Stimulated activated naive CD8-positive, alpha-beta T cell treated with anti-CD3 and anti-CD28 coated beads, Interleukin-15, amount 100 ng/mL, for 72 hours (primary cell): ENCODE measurements at regions not wholly inside any gene's neighbourhood (a gene's known extent, or its start where the extent isn't known, plus 50 kb on each side); places are given as distances from the start of the nearest gene placed in this dataset.

Experiments used
- ATAC-seq: fragments of 150-1000 bp; cut with Tn5 transposase; 2 replicates; pipeline ENCODE4 v1.10.0; 2021; ENCODE audit warnings: mild to moderate bottlenecking, moderate library complexity
- DNase-seq, 2 donors: peaks; one replicate each; pipeline ENCODE4 v3.0.0; 2021 to 2022
- H3K27ac Mint-ChIP-seq, 2 donors: one replicate each; pipeline ENCODE4 v1.8.0; 2022; ENCODE audit warnings: mild to moderate bottlenecking in 2 of 2, mixed read lengths in 2 of 2, moderate library complexity in 2 of 2
- H3K27me3 Mint-ChIP-seq: one replicate; pipeline ENCODE4 v1.8.0; 2022; ENCODE audit warnings: mixed read lengths
- H3K4me1 Mint-ChIP-seq: one replicate; pipeline ENCODE4 v1.8.0; 2022; ENCODE audit warnings: mild to moderate bottlenecking, mixed read lengths
- H3K4me3 Mint-ChIP-seq, 2 donors: one replicate each; pipeline ENCODE4 v1.8.0; 2022; ENCODE audit warnings: mild to moderate bottlenecking in 2 of 2, mixed read lengths in 2 of 2, moderate library complexity in 1 of 2
- H3K9me3 Mint-ChIP-seq, 2 donors: one replicate each; pipeline ENCODE4 v1.8.0; 2022; ENCODE audit warnings: mixed read lengths in 2 of 2

- H3K4me3 Mint-ChIP-seq: no peak overlapping the region
- H3K27ac Mint-ChIP-seq: no peak overlapping the region
Observed at GRCh38 chr4:110877778-110878370, 255.0 kb upstream of the PITX2 start.

DNA sequence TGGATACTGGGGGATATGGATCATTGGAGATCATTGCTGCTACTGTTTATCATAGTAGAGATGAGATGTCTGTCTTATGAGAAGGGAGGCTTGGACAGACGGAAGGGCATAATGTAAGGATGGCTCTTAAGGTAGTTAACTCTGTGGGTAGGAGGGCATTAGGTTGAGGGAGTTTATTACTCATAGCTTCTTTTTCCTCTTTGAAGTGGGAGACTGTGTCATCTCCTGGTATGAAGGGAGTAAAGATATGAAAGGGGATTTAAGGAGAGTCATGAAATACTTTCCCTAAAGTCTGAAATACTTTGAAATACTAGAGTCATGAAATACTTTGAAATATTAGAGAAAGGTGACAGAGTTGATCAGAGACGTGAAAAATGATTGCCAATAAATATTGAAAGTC lies 255.5 kb upstream of the PITX2 start:
- Mint-ChIP-seq H3K9me3 (peaks cover 0 to 9% of the 10 kb centered on the region in 2 donors), H3K27ac (no peak overlapping the region), H3K27me3 (no peaks in the 10 kb centered on the region), H3K4me1 (no peaks in the 10 kb centered on the region), H3K4me3 (no peak overlapping the region)
- no peak for DNase-seq
- ATAC-seq: no peak

More at GRCh38 chr4:110877778-110878370, 255.0 kb upstream of the PITX2 start:
- DNase-seq (no peak), ATAC-seq (no peak)
- Mint-ChIP-seq H3K27me3 (no peaks in the 10 kb centered on the region), H3K4me1 (no peaks in the 10 kb centered on the region), H3K9me3 (peaks cover 0 to 9% of the 10 kb centered on the region in 2 donors)

DNA sequence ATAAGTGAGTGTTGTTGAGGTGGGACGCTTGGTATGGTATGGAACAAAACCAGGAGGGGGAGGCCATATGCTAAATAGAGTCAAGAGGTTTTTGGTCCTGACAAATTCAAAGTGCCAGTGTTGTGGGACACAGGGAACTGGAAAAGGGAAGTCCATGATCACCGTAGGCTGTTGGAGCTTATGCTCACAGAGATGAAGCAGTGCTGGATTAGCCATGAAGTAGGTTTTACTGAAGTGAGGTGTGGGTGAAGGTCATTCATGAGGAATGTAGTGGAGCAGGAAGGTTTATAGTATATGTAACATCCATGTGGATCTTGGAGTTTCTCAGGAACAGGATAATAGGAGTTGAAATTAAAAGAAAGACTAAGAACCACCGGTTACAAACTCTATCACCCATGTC lies 256.1 kb upstream of the PITX2 start:
- no peak overlapping the region for H3K4me3 Mint-ChIP-seq
- no peaks in the 10 kb centered on the region for H3K4me1 Mint-ChIP-seq
- no peaks in the 10 kb centered on the region for H3K27me3 Mint-ChIP-seq
- no peak for ATAC-seq
- peaks cover 0 to 9% of the 10 kb centered on the region in 2 donors for H3K9me3 Mint-ChIP-seq
- H3K27ac Mint-ChIP-seq: no peak overlapping the region
- DNase-seq: no peak

GRCh38 chr4:110886270-110886669 lies 263.4 kb upstream of the PITX2 start:
- Mint-ChIP-seq H3K9me3 (peaks cover 0 to 6% of the 10 kb centered on the region in 2 donors), H3K27me3 (no peaks in the 10 kb centered on the region), H3K27ac (no peak overlapping the region), H3K4me3 (no peak overlapping the region), H3K4me1 (no peaks in the 10 kb centered on the region)
- DNase-seq (no peak), ATAC-seq (no peak)

DNA sequence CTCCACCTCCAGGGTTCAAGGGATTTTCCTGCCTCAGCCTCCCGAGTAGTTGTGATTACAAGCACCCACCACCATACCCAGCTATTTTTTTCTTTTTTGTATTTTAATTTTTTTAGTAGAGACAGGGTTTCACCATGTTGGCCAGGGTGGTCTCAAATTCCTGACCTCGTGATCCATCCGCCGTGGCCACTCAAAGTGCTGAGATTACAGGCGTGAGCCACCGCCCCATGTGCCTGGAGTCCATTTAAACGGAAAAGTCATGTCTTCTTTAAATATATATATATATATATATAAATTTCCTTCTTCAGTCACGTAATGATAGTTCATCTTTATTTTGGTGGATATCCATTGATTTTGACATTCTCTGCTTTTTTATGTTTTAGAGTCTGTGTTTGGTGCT lies 264.0 kb upstream of the PITX2 start:
- DNase-seq: no peak
- Mint-ChIP-seq H3K27me3 (no peaks in the 10 kb centered on the region), H3K9me3 (peaks cover 0 to 7% of the 10 kb centered on the region in 2 donors), H3K4me1 (no peaks in the 10 kb centered on the region), H3K4me3 (no peak overlapping the region), H3K27ac (no peak overlapping the region)
- no peak for ATAC-seq

GRCh38 chr4:110897784-110898183 lies 274.9 kb upstream of the PITX2 start:
- DNase-seq: no peak
- no peaks in the 10 kb centered on the region for H3K9me3 Mint-ChIP-seq
- ATAC-seq: no peak
- H3K27me3 Mint-ChIP-seq: no peaks in the 10 kb centered on the region
- H3K27ac Mint-ChIP-seq: no peak overlapping the region
- no peak overlapping the region for H3K4me3 Mint-ChIP-seq
- H3K4me1 Mint-ChIP-seq: no peaks in the 10 kb centered on the region

DNA sequence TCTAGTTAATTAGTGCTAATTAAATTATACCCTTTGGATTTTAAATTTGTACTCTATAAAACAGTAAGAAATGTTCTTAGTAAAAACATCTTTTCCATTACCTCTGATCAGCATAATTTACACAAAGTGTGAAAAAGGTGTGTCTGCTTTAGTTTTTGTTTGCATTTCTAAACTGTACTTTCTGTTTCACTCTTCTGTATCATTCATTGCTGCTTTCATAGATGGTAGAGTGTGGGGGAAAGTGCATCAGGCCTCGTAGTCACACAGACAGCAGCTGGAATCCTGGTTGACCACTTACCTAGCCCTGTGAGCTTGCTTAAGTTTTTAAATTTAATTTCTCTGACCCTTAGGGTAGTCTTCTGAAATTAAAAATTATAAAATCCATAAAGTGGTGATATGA lies 275.4 kb upstream of the PITX2 start:
- Mint-ChIP-seq H3K27ac (no peak overlapping the region), H3K4me1 (no peaks in the 10 kb centered on the region), H3K27me3 (no peaks in the 10 kb centered on the region), H3K4me3 (no peak overlapping the region), H3K9me3 (no peaks in the 10 kb centered on the region)
- DNase-seq (no peak), ATAC-seq (no peak)

DNA sequence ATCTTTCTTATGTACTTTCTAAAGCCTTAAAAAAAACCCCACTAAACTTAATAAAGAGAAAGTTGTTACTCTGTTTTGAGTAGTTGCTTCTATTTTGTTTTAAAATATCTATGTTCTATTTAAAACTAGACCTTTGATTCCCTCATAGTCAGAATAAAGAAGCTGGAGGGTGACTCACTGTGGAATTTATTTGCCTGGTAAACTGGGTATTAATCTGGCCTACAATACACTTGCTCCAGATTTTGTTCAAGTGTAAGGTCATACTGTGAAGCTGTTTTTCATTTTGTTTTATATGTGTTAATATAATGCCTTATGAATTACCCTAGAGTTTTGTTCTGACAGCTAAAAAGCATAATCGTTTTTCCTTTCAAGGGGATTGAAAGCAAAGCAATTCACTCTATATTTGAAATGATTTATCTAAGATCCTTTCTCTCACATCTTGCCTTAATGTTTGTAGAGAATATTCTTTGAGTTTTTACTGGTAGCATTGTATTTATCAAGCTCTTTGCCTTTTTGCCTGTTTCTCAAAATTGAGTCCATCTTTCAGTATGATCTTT lies 277.4 kb upstream of the PITX2 start:
- Mint-ChIP-seq H3K4me1 (no peaks in the 10 kb centered on the region), H3K4me3 (no peak overlapping the region), H3K27me3 (no peaks in the 10 kb centered on the region), H3K9me3 (no peaks in the 10 kb centered on the region), H3K27ac (no peak overlapping the region)
- DNase-seq: no peak
- ATAC-seq: no peak

DNA sequence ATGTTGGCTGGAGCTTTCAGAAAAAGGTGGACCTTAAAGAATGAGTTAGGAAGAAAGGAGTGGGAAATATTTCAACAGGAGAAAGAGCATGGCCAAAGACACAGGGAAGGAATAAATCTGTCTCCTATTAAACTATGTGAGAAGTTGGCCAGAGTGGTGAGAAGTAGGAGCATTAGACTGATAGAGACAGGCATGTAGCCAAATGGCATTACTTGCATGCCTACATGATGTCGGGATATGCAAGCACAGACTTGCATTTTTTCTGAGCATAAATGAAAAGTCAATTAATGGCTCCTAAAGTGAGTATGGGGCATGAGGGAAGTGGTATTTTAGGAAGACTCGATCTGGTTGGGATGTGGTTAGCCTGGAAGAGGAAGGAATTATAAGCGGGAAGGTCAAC lies 279.6 kb upstream of the PITX2 start:
- H3K27me3 Mint-ChIP-seq: no peaks in the 10 kb centered on the region
- H3K4me3 Mint-ChIP-seq: no peak overlapping the region
- DNase-seq (no peak), ATAC-seq (no peak)
- H3K9me3 Mint-ChIP-seq: peaks cover 0 to 7% of the 10 kb centered on the region in 2 donors
- no peak overlapping the region for H3K27ac Mint-ChIP-seq
- H3K4me1 Mint-ChIP-seq: no peaks in the 10 kb centered on the region

GRCh38 chr4:110904435-110905065 lies 281.7 kb upstream of the PITX2 start:
- H3K27ac Mint-ChIP-seq: no peak overlapping the region
- H3K4me3 Mint-ChIP-seq: no peak overlapping the region
- H3K4me1 Mint-ChIP-seq: no peaks in the 10 kb centered on the region
- ATAC-seq (no peak), DNase-seq (no peak)
- no peaks in the 10 kb centered on the region for H3K27me3 Mint-ChIP-seq
- H3K9me3 Mint-ChIP-seq: peaks cover 0 to 7% of the 10 kb centered on the region in 2 donors

DNA sequence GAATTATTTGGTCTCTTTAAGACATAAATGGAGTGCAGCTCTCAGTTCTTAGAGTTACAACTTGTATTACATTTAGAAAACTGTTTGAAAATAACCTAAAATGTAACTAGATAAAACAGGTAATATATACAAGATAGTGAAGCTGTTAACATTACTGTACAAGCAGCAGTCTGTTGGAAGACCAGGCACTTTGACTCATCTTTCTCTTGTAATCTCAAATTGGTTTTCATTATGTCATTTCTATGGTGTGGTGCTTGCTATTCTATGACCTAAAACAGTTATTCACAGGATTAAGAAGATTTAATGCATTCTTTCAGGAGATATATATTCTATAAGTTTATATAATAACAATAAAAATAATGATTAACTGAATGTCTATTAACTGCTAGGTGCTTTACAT lies 282.5 kb upstream of the PITX2 start:
- H3K4me1 Mint-ChIP-seq: no peaks in the 10 kb centered on the region
- DNase-seq (no peak), ATAC-seq (no peak)
- H3K27me3 Mint-ChIP-seq: no peaks in the 10 kb centered on the region
- no peak overlapping the region for H3K4me3 Mint-ChIP-seq
- peaks cover 0 to 7% of the 10 kb centered on the region in 2 donors for H3K9me3 Mint-ChIP-seq
- H3K27ac Mint-ChIP-seq: no peak overlapping the region

- Mint-ChIP-seq H3K4me1 (no peaks in the 10 kb centered on the region), H3K27ac (no peak overlapping the region), H3K9me3 (peaks cover 0 to 7% of the 10 kb centered on the region in 2 donors), H3K27me3 (no peaks in the 10 kb centered on the region), H3K4me3 (no peak overlapping the region)
- DNase-seq (no peak), ATAC-seq (no peak)
Observed at GRCh38 chr4:110907801-110908313, 285.0 kb upstream of the PITX2 start.

DNA sequence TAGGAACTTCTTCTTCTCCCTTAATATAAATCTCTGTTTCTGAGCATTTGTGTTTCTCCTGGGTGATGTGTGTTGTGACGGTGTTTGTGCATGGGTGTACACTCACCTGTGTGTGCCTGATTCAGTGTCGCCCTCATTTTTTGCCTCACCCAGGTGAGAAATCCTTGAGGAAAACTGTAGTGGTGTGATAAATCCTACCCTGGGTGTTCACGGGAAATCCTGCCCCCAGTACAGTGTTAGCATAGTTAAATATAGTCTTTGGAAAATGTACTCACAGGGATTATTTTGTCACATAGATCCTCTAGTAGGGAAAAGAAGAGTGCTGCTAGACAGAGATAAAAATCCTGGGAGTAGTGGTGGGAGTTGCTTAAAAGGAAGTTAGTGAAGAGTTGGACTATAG lies 291.9 kb upstream of the PITX2 start:
- no peak for ATAC-seq
- H3K4me3 Mint-ChIP-seq: no peak overlapping the region
- no peak for DNase-seq
- no peaks in the 10 kb centered on the region for H3K27me3 Mint-ChIP-seq
- no peak overlapping the region for H3K27ac Mint-ChIP-seq
- peaks cover 0 to 15% of the 10 kb centered on the region in 2 donors for H3K9me3 Mint-ChIP-seq
- H3K4me1 Mint-ChIP-seq: no peaks in the 10 kb centered on the region

DNA sequence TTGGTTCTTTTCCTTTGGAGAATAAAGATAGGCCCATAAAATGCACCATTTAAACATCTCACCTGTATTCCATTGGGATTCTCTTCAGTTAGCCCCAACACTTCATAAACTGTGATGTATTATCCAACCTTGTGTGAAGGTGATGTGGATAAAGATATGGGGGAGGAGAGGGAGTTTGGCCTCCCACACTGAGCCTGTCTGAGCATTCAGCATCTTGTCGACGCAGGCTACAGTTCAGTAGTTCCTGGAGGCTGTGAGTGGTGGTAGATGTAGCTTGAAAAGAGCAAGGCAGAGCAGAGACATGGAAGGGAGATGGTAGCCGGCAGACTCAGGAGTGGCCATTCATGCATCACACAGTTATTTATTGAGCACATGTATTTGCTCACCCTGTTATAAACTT lies 292.4 kb upstream of the PITX2 start:
- H3K27ac Mint-ChIP-seq: peak overlapping the region in 1 of 2 donors; percentile 14
- H3K9me3 Mint-ChIP-seq: peaks cover 0 to 15% of the 10 kb centered on the region in 2 donors
- ATAC-seq (no peak), DNase-seq (no peak)
- H3K27me3 Mint-ChIP-seq: no peaks in the 10 kb centered on the region
- no peaks in the 10 kb centered on the region for H3K4me1 Mint-ChIP-seq
- no peak overlapping the region for H3K4me3 Mint-ChIP-seq

DNA sequence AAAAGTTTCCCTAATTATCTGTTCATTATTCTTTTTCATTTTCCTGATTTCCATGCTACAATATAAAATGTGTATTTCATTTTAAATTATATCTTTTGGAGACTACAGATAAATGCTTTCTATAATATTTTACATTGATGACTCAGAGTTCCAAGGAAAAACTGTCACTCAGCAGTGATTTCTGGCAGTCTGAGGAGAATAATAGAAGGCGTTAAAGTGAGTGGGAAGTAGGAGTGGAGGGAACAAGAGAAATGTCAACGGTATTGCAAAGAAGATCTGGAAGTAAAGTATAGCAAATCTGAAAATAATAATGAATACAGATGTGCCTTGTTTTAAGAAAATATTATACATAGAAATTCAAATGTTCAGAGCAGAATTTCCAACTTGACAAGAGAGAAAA lies 293.6 kb upstream of the PITX2 start:
- DNase-seq (no peak), ATAC-seq (no peak)
- peaks cover 0 to 15% of the 10 kb centered on the region in 2 donors for H3K9me3 Mint-ChIP-seq
- no peaks in the 10 kb centered on the region for H3K4me1 Mint-ChIP-seq
- H3K27ac Mint-ChIP-seq: no peak overlapping the region
- H3K4me3 Mint-ChIP-seq: no peak overlapping the region
- H3K27me3 Mint-ChIP-seq: no peaks in the 10 kb centered on the region

DNA sequence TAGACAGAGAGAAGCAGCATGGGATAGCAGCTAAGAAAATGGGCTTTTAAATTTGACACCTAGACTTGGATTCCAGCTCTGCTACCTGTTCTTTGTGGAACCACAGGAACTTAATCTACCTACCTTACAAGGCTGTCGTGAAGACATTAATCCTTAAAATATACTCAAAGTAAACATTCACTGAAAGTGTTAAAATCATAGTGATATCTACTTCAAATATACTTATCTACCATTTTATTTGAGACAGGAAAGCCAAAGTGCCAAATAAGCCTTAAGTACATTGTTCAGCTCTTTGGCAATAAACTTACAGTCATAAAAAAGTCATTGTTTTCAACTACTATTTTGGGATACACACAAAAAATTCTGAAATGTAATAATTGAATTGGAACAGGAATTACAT lies 295.0 kb upstream of the PITX2 start:
- Mint-ChIP-seq H3K4me3 (no peak overlapping the region), H3K27ac (no peak overlapping the region), H3K9me3 (peaks cover 0 to 15% of the 10 kb centered on the region in 2 donors), H3K4me1 (no peaks in the 10 kb centered on the region), H3K27me3 (no peaks in the 10 kb centered on the region)
- DNase-seq (no peak), ATAC-seq (no peak)
